C4-2B (cell line): ENCODE measurements at regions not wholly inside any gene's neighbourhood (a gene's known extent, or its start where the extent isn't known, plus 50 kb on each side); places are given as distances from the start of the nearest gene placed in this dataset.

Experiments used
- H3K27ac ChIP-seq: fragments of 450-650 bp; 2 replicates; pipeline ENCODE4 v1.5.1; 2017
- CTCF ChIP-seq: fragments of 450-650 bp; conservative IDR thresholded peaks from 2 replicates; pipeline ENCODE4 v1.5.1; 2017; ENCODE audit warnings: mild to moderate bottlenecking
- ZFX ChIP-seq: fragments of 450-650 bp; IDR thresholded peaks from 2 replicates; pipeline ENCODE4 v1.6.1; 2017

GRCh38 chr6:106918115-106918514 lies 56.4 kb downstream of the CD24 start:
- TF ChIP-seq ZFX (no peak), CTCF (no peak)

GRCh38 chr6:106916891-106917290 lies 57.6 kb downstream of the CD24 start:
- H3K27ac ChIP-seq: no peak overlapping the region
- TF ChIP-seq CTCF (no peak), ZFX (no peak)

More at GRCh38 chr6:106918115-106918514, 56.4 kb downstream of the CD24 start:
- H3K27ac ChIP-seq: no peak overlapping the region

GRCh38 chr6:106913676-106914280 lies 60.8 kb downstream of the CD24 start:
- H3K27ac ChIP-seq: peak overlapping the region; percentile 69
- TF ChIP-seq ZFX (no peak), CTCF (no peak)

- TF ChIP-seq CTCF (no peak), ZFX (no peak)
- peak overlapping the region; percentile 86; the same call in 1 of the 2 replicates for H3K27ac ChIP-seq
Measured at GRCh38 chr6:106913111-106913510, 61.4 kb downstream of the CD24 start.

- TF ChIP-seq CTCF: no peak
- TF ChIP-seq ZFX: no peak
- H3K27ac ChIP-seq: peak overlapping the region; percentile 86
Measured at GRCh38 chr6:106912091-106912490, 62.4 kb downstream of the CD24 start.

GRCh38 chr6:106910999-106911949 lies 63.3 kb downstream of the CD24 start:
- H3K27ac ChIP-seq: peak overlapping the region; percentile 86; the same call in 1 of the 2 replicates
- TF ChIP-seq ZFX (no peak), CTCF (no peak)

- no peak for TF ChIP-seq CTCF
- no peak for TF ChIP-seq ZFX
Measured at GRCh38 chr6:106908386-106908840, 66.1 kb downstream of the CD24 start.

More at GRCh38 chr6:106908386-106908840, 66.1 kb downstream of the CD24 start:
- H3K27ac ChIP-seq: no peak overlapping the region
